ENCODE measurements at regions not wholly inside any gene's neighbourhood (a gene's known extent, or its start where the extent isn't known, plus 50 kb on each side); places are given as distances from the start of the nearest gene placed in this dataset.

DNA sequence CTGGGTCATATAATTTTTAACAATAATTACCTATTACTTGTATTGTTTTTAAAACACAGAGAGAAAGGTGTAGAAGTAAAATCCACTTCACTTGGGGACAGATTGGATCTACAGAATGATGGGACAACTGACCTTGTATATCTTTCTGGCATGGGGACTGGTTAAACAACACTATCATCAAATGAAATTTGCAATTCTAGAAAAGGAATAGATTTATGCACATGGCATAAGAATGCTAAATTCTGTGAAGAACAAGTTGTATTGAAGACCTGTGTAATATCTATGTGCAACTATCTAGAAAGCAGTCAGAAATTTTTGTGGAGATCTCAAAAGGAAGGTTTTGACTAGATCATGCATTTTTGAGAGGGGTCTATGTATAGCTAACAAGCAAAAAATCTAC lies 106.3 kb upstream of the BMP5 start:
- CTCF ChIA-PET (ENCODE audit: low intra/inter-chr PET ratio, low total read pairs), result interaction anchor here (3.8 kb wide), 1 partner anchor 311 kb away, joined by 60 read pairs; no protein-coding TSS in a partner anchor
- DNase-seq (ENCODE audit: low spot score) (no peak), FAIRE-seq (no peak), ATAC-seq (no peak)
- Histone ChIP-seq H3K9me3 (ENCODE audit: low read length) (no peaks in the 10 kb centered on the region), H3K4me2 (ENCODE audit: low read depth, low read length) (no peak overlapping the region), H3K4me3 (replicated peaks in 1 of 3; ENCODE audit: insufficient read depth in 1 of 3, low read depth in 2 of 3, low read length in 3 of 3) (no peak overlapping the region), H4K20me1 (ENCODE audit: insufficient read depth, low read length) (no peaks in the 10 kb centered on the region), H3K79me2 (ENCODE audit: insufficient read depth, low read length) (no peaks in the 10 kb centered on the region), H3K27me3 (ENCODE audit: control insufficient read depth in 1 of 2, insufficient read depth in 2 of 2, low read length in 2 of 2) (no peaks in the 10 kb centered on the region), H3K4me1 (ENCODE audit: insufficient read depth, low read length) (no peaks in the 10 kb centered on the region), H3K27ac (ENCODE audit: extremely low read length, insufficient read depth, low read length) (no peak overlapping the region), H3K36me3 (replicated peaks in 1 of 2; ENCODE audit: control insufficient read depth in 1 of 2, insufficient read depth in 2 of 2, low read length in 2 of 2) (no peaks in the 10 kb centered on the region), H2AFZ (ENCODE audit: low read length) (no peak overlapping the region), H3K9ac (ENCODE audit: insufficient read depth, low read depth, low read length) (no peak overlapping the region)
- POLR2A ChIA-PET, result no interaction called here
- in situ Hi-C loops (cut with HindIII; ENCODE audit: extremely low pct_ligation_motif_present, low pct_unique_long_range_greater_than_20kb) (loop anchor here (5.0 kb wide), 1 partner anchor 311 kb away; no protein-coding TSS in a partner anchor), intact Hi-C loops (cut with micrococcal nuclease; ENCODE audit: unreplicated experiment) (no loop called here)
- BruUV-seq (replicated peaks), result no TSS peak
- no peak for TF ChIP-seq RAD51 (IDR thresholded peaks at IDR 0.05; ENCODE audit: borderline replicate concordance)
- TF ChIP-seq FOXP1 (IDR thresholded peaks at IDR 0.05), result no peak
- TF ChIP-seq FOXP1 (CRISPR knock-in tag; IDR thresholded peaks at IDR 0.05), result no peak
- no peak for TF ChIP-seq PLSCR1 (CRISPR knock-in tag; IDR thresholded peaks at IDR 0.05; ENCODE audit: borderline replicate concordance)
- no peak for TF ChIP-seq NFE2L1 (CRISPR knock-in tag; IDR thresholded peaks at IDR 0.05; ENCODE audit: borderline replicate concordance)
- TF ChIP-seq SNAI1 (CRISPR knock-in tag; IDR thresholded peaks at IDR 0.05; ENCODE audit: borderline replicate concordance), result no peak
- TF ChIP-seq POLR2AphosphoS5 (IDR thresholded peaks at IDR 0.05; ENCODE audit: low read depth, low read length), result no peak
- TF ChIP-seq U2AF2 (IDR thresholded peaks at IDR 0.05; ENCODE audit: low read depth, low read length), result no peak
- TF ChIP-seq SMARCC2 (IDR thresholded peaks at IDR 0.05), result no peak
- no peak for TF ChIP-seq CREM (IDR thresholded peaks at IDR 0.05)
- no peak for TF ChIP-seq CREM (CRISPR knock-in tag; IDR thresholded peaks at IDR 0.05)
- no peak for TF ChIP-seq ZNF567 (CRISPR knock-in tag; IDR thresholded peaks at IDR 0.05; ENCODE audit: borderline replicate concordance)
- TF ChIP-seq SRF (IDR thresholded peaks at IDR 0.05; ENCODE audit: low read depth, low read length), result no peak
- TF ChIP-seq HHEX (CRISPR knock-in tag; IDR thresholded peaks at IDR 0.05), result no peak
- TF ChIP-seq DNMT3B (CRISPR knock-in tag; conservative IDR thresholded peaks at IDR 0.05), result no peak
- no peak for TF ChIP-seq ZNF143 (CRISPR knock-in tag; IDR thresholded peaks at IDR 0.05)
- no peak for TF ChIP-seq ZNF7 (CRISPR knock-in tag; IDR thresholded peaks at IDR 0.05)
- no peak for TF ChIP-seq PAWR (CRISPR knock-in tag; IDR thresholded peaks at IDR 0.05; ENCODE audit: borderline replicate concordance)
- no peak for TF ChIP-seq GTF2F1 (IDR thresholded peaks at IDR 0.05; ENCODE audit: low read length)
- no peak for TF ChIP-seq ZNF766 (CRISPR knock-in tag; IDR thresholded peaks at IDR 0.05; ENCODE audit: borderline replicate concordance)

Measured in HepG2 (cell line).